Caco-2 (cell line): ENCODE measurements at regions not wholly inside any gene's neighbourhood (a gene's known extent, or its start where the extent isn't known, plus 50 kb on each side); places are given as distances from the start of the nearest gene placed in this dataset.

Experiments used
- BruUV-seq: library from RNA; stranded (reverse); fragments of 400-500 nt; replicated peaks from 2 replicates; lab custom pipeline; 2021; lab: Mats Ljungman, UMichigan
- CTCF ChIA-PET: fragments of 300-600 bp; sonication (Branson Sonifier 250); formaldehyde crosslinking; loops from one replicate; lab custom pipeline; 2022; ENCODE audit warnings: antibody characterized with exemption; lab: Charles Lee
- POLR2A ChIA-PET: fragments of 300-600 bp; sonication (Branson Sonifier 250); formaldehyde crosslinking; loops from one replicate; lab custom pipeline; 2022; ENCODE audit warnings: antibody characterized with exemption; lab: Charles Lee
- DNase-seq, 2 experiments: peaks; one replicate each; pipeline versions ENCODE4 v3.0.0 to v3.0.0-alpha.2; 2020 to 2022
- H3K27me3 ChIP-seq: replicated peaks from 2 replicates; pipeline ENCODE4 v1.6.0; 2011; ENCODE audit warnings: low read length; ENCODE audit not compliant: control insufficient read depth, insufficient read depth
- H3K36me3 ChIP-seq: 2 replicates; pipeline ENCODE4 v1.5.1; 2011; ENCODE audit warnings: low read length; ENCODE audit not compliant: control insufficient read depth, insufficient read depth
- H3K4me1 ChIP-seq: fragments of 250-450 bp; sonication (Bioruptor Pico); 2 replicates; pipeline ENCODE4 v1.5.1; 2020; ENCODE audit warnings: mild to moderate bottlenecking
- H3K4me3 ChIP-seq: 2 replicates; pipeline ENCODE4 v1.5.1; 2011; ENCODE audit warnings: low read depth, mild to moderate bottlenecking, control low read depth, low read length
- H3K9me3 ChIP-seq: fragments of 250-450 bp; sonication (Bioruptor Pico); 2 replicates; pipeline ENCODE4 v1.5.1; 2020; ENCODE audit warnings: mild to moderate bottlenecking, moderate library complexity
- H3K27ac Mint-ChIP-seq: one replicate; pipeline ENCODE4 v1.8.0; 2022; ENCODE audit warnings: mixed read lengths; ENCODE audit not compliant: unreplicated experiment
- H3K27me3 Mint-ChIP-seq: one replicate; pipeline ENCODE4 v1.8.0; 2022; ENCODE audit warnings: mixed read lengths; ENCODE audit not compliant: insufficient read depth, unreplicated experiment
- H3K36me3 Mint-ChIP-seq: one replicate; pipeline ENCODE4 v1.8.0; 2022; ENCODE audit warnings: mild to moderate bottlenecking, mixed read lengths; ENCODE audit not compliant: insufficient read depth, unreplicated experiment
- H3K4me1 Mint-ChIP-seq: one replicate; pipeline ENCODE4 v1.8.0; 2022; ENCODE audit warnings: low read depth, mixed read lengths; ENCODE audit not compliant: unreplicated experiment
- H3K4me3 Mint-ChIP-seq: one replicate; pipeline ENCODE4 v1.8.0; 2022; ENCODE audit warnings: mild to moderate bottlenecking, moderate library complexity, mixed read lengths; ENCODE audit not compliant: unreplicated experiment
- H3K9me3 Mint-ChIP-seq: one replicate; pipeline ENCODE4 v1.8.0; 2022; ENCODE audit warnings: mixed read lengths; ENCODE audit not compliant: unreplicated experiment
- intact Hi-C: fragments of 100-400 bp; cut with micrococcal nuclease; formaldehyde crosslinking; loops from one replicate; pipeline ENCODE4 v1.10.0; 2022; ENCODE audit not compliant: unreplicated experiment
- TF ChIP-seq, protein P1 (sequence below), 2 experiments: fragments of 200-600 bp in 1 of 2; IDR thresholded peaks; 1 replicate in 1 of 2; 2 replicates in 1 of 2; pipeline versions ENCODE4 v1.5.1 to v1.8.0; 2011 to 2022; ENCODE audit warnings: antibody characterized with exemption in 1 of 2, control low read depth in 1 of 2, inconsistent platforms in 1 of 2, low read depth in 1 of 2, low read length in 1 of 2, mild to moderate bottlenecking in 1 of 2, moderate library complexity in 1 of 2; ENCODE audit not compliant: insufficient read depth in 1 of 2, severe bottlenecking in 1 of 2, unreplicated experiment in 1 of 2

- H3K27me3 Mint-ChIP-seq = peaks cover 4% of the 10 kb centered on the region
- H3K9me3 ChIP-seq = no peaks in the 10 kb centered on the region; the same call in 1 of the 2 replicates
- no peak overlapping the region for H3K27ac Mint-ChIP-seq
- H3K36me3 ChIP-seq = no peaks in the 10 kb centered on the region
- no peak overlapping the region for H3K4me3 Mint-ChIP-seq
- no peaks in the 10 kb centered on the region for H3K4me1 ChIP-seq
- H3K4me3 ChIP-seq = no peak overlapping the region
- H3K36me3 Mint-ChIP-seq = no peaks in the 10 kb centered on the region
- no peaks in the 10 kb centered on the region; the same call in 1 of the 2 replicates for H3K27me3 ChIP-seq
- ChIA-PET CTCF (no interaction called here), POLR2A (interaction anchor here (0.5 kb wide), 1 partner anchor 28 kb away, joined by 5 read pairs; no protein-coding TSS in a partner anchor)
- H3K4me1 Mint-ChIP-seq = no peaks in the 10 kb centered on the region
- H3K9me3 Mint-ChIP-seq = peaks cover 9% of the 10 kb centered on the region
- DNase-seq = no peak
- BruUV-seq = no TSS peak
- TF ChIP-seq, protein P1, sequence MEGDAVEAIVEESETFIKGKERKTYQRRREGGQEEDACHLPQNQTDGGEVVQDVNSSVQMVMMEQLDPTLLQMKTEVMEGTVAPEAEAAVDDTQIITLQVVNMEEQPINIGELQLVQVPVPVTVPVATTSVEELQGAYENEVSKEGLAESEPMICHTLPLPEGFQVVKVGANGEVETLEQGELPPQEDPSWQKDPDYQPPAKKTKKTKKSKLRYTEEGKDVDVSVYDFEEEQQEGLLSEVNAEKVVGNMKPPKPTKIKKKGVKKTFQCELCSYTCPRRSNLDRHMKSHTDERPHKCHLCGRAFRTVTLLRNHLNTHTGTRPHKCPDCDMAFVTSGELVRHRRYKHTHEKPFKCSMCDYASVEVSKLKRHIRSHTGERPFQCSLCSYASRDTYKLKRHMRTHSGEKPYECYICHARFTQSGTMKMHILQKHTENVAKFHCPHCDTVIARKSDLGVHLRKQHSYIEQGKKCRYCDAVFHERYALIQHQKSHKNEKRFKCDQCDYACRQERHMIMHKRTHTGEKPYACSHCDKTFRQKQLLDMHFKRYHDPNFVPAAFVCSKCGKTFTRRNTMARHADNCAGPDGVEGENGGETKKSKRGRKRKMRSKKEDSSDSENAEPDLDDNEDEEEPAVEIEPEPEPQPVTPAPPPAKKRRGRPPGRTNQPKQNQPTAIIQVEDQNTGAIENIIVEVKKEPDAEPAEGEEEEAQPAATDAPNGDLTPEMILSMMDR (IDR thresholded peaks at IDR 0.05; ENCODE audit: insufficient read depth in 1 of 2, low read depth in 1 of 2, low read length in 1 of 2, severe bottlenecking in 1 of 2, unreplicated experiment in 1 of 2) = no peak
- intact Hi-C loops = no loop called here
Measured at GRCh38 chr16:76768316-76768715, 422.7 kb upstream of the MON1B start.

DNA sequence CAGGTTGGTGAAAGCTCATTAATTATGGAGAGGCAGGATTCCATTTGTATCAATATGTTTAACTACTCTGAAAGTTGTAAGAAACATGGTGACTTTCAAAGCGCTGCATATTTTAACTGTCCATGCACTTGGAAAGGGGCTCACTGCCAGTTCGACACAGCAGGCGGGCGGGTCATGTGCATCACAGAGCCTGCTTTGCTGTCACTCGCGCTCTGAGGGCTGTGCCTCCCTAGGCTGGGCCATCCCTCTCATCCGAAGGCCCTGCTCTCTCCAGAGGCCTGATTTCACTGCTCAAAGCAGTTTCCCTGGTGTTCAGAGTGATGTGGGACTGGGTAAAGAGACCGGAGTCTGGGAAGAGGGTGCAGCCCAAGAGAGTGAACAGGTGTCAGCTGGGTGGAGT is 422.0 kb upstream of the MON1B start:
- H3K27me3 Mint-ChIP-seq = peaks cover 4% of the 10 kb centered on the region
- BruUV-seq = no TSS peak
- ChIA-PET CTCF (no interaction called here), POLR2A (no interaction called here)
- Histone ChIP-seq H3K27me3 (no peaks in the 10 kb centered on the region; the same call in 1 of the 2 replicates), H3K4me1 (no peaks in the 10 kb centered on the region), H3K9me3 (no peaks in the 10 kb centered on the region), H3K36me3 (no peaks in the 10 kb centered on the region), H3K4me3 (no peak overlapping the region)
- no peak overlapping the region for H3K4me3 Mint-ChIP-seq
- H3K27ac Mint-ChIP-seq = no peak overlapping the region
- no peaks in the 10 kb centered on the region for H3K4me1 Mint-ChIP-seq
- no peak for DNase-seq
- no peaks in the 10 kb centered on the region for H3K36me3 Mint-ChIP-seq
- H3K9me3 Mint-ChIP-seq = peaks cover 9% of the 10 kb centered on the region
- intact Hi-C loops = no loop called here
- TF ChIP-seq, protein P1 (IDR thresholded peaks at IDR 0.05; ENCODE audit: insufficient read depth in 1 of 2, low read depth in 1 of 2, low read length in 1 of 2, severe bottlenecking in 1 of 2, unreplicated experiment in 1 of 2) = no peak

GRCh38 chr16:76771216-76771615 is 419.8 kb upstream of the MON1B start:
- no peaks in the 10 kb centered on the region for H3K4me1 Mint-ChIP-seq
- Histone ChIP-seq H3K4me1 (no peaks in the 10 kb centered on the region), H3K27me3 (no peaks in the 10 kb centered on the region; the same call in 1 of the 2 replicates), H3K4me3 (no peak overlapping the region), H3K9me3 (no peaks in the 10 kb centered on the region), H3K36me3 (no peaks in the 10 kb centered on the region)
- POLR2A ChIA-PET = no interaction called here
- TF ChIP-seq, protein P1 (IDR thresholded peaks at IDR 0.05; ENCODE audit: insufficient read depth in 1 of 2, low read depth in 1 of 2, low read length in 1 of 2, severe bottlenecking in 1 of 2, unreplicated experiment in 1 of 2) = no peak
- no peak for DNase-seq
- no peaks in the 10 kb centered on the region for H3K9me3 Mint-ChIP-seq
- no peaks in the 10 kb centered on the region for H3K36me3 Mint-ChIP-seq
- intact Hi-C loops = no loop called here
- H3K27ac Mint-ChIP-seq = no peak overlapping the region
- BruUV-seq = no TSS peak
- CTCF ChIA-PET = no interaction called here
- peaks cover 8% of the 10 kb centered on the region for H3K27me3 Mint-ChIP-seq
- H3K4me3 Mint-ChIP-seq = no peak overlapping the region
